ENCODE measurements at regions not wholly inside any gene's neighbourhood (a gene's known extent, or its start where the extent isn't known, plus 50 kb on each side); places are given as distances from the start of the nearest gene placed in this dataset.

DNA sequence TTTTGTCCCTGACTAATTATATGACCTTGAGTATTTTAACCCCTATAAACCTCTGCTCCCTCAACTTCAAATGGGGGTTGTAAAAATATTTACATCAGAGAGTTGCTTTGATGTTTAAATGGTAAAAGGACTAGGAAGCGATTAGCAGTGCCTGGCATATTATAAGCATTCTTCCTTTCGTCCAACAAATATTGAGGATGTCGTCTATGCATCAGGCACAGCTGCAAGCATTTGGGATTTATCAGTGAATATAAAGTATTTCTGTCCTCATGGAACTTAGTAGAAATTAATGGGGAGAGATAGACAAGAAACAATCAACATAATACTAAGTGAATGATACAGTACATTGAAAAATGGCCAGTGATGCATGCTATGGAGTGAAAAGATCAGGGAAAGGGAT lies 115.5 kb upstream of the EDNRA start:
- no peak for DNase-seq (ENCODE audit: low read depth in 1 of 2, low spot score in 1 of 2)
- Histone ChIP-seq H3K27ac (replicated peaks) (no peak overlapping the region), H3K27me3 (ENCODE audit: insufficient read depth, poor library complexity, severe bottlenecking) (no peaks in the 10 kb centered on the region), H3K4me3 (replicated peaks; ENCODE audit: insufficient read depth, low read length) (no peak overlapping the region)
- TF ChIP-seq CTCF (IDR thresholded peaks at IDR 0.05; ENCODE audit: insufficient read depth, low read length) (no peak), REST (IDR thresholded peaks at IDR 0.05; ENCODE audit: insufficient replicate concordance, low read depth) (no peak), SPI1 (IDR thresholded peaks at IDR 0.05; ENCODE audit: borderline replicate concordance, low read depth) (no peak), GABPA (IDR thresholded peaks at IDR 0.05; ENCODE audit: low read depth) (no peak), POLR2AphosphoS5 (IDR thresholded peaks at IDR 0.05; ENCODE audit: low read depth) (no peak)

DNA sequence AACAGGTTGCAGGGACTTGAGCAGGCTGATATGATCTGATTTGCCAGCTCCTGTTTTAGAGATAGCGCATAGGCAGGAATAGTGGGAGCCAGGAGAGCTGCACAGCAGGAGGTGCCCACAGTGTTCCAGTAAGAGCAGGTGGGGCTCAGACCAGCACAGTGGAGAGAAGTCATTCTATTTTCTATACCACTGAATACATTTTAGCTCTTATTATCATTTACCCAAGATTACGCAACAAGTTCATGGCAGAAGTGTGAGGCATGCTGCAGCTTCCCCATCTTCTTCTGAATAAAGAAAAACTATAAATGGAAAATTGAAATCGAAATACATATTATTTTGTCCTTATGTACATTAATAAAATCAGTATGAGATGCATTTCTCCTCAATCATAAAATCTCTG lies 114.7 kb upstream of the EDNRA start:
- Histone ChIP-seq H3K27me3 (ENCODE audit: insufficient read depth, poor library complexity, severe bottlenecking) (no peaks in the 10 kb centered on the region), H3K4me3 (replicated peaks; ENCODE audit: insufficient read depth, low read length) (no peak overlapping the region), H3K27ac (replicated peaks) (no peak overlapping the region)
- no peak for DNase-seq (ENCODE audit: low read depth in 1 of 2, low spot score in 1 of 2)
- TF ChIP-seq GABPA (IDR thresholded peaks at IDR 0.05; ENCODE audit: low read depth) = no peak
- TF ChIP-seq POLR2AphosphoS5 (IDR thresholded peaks at IDR 0.05; ENCODE audit: low read depth) = no peak
- no peak for TF ChIP-seq CTCF (IDR thresholded peaks at IDR 0.05; ENCODE audit: insufficient read depth, low read length)
- no peak for TF ChIP-seq SPI1 (IDR thresholded peaks at IDR 0.05; ENCODE audit: borderline replicate concordance, low read depth)
- no peak for TF ChIP-seq REST (IDR thresholded peaks at IDR 0.05; ENCODE audit: insufficient replicate concordance, low read depth)

DNA sequence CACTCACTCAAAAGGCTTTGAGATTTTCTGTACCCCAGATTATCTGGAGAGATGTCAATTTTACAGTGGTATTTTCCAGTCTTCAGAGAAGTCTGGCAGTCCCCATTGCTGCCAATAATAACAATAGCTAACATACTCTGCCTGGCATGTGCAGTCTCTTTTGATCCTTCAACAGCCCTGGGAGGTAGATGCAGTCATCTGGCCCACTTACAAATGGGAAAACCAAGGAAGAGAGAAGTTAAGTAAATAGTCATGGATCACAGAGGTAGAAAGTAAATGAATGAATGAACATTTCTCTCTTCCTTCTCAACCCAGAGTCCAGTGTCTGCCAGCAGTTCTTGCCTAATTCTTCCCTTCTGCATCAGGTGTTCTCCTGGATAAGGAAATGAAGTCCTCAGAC lies 113.0 kb upstream of the EDNRA start:
- DNase-seq (ENCODE audit: low read depth in 1 of 2, low spot score in 1 of 2) = no peak
- H3K4me3 ChIP-seq (replicated peaks; ENCODE audit: insufficient read depth, low read length) = no peak overlapping the region
- H3K27ac ChIP-seq (replicated peaks) = no peak overlapping the region
- H3K27me3 ChIP-seq (ENCODE audit: insufficient read depth, poor library complexity, severe bottlenecking) = no peaks in the 10 kb centered on the region
- TF ChIP-seq GABPA (IDR thresholded peaks at IDR 0.05; ENCODE audit: low read depth) (no peak), REST (IDR thresholded peaks at IDR 0.05; ENCODE audit: insufficient replicate concordance, low read depth) (no peak), CTCF (IDR thresholded peaks at IDR 0.05; ENCODE audit: insufficient read depth, low read length) (no peak), SPI1 (IDR thresholded peaks at IDR 0.05; ENCODE audit: borderline replicate concordance, low read depth) (no peak), POLR2AphosphoS5 (IDR thresholded peaks at IDR 0.05; ENCODE audit: low read depth) (no peak)
